CD4-positive, alpha-beta T cell (primary cell): ENCODE measurements at regions not wholly inside any gene's neighbourhood (a gene's known extent, or its start where the extent isn't known, plus 50 kb on each side); places are given as distances from the start of the nearest gene placed in this dataset.

ENCODE experiments used
- ATAC-seq: fragments of 200-7000 bp; cut with Tn5 transposase; one replicate; pipeline ENCODE4 v1.10.0; 2022; ENCODE audit warnings: mild to moderate bottlenecking; ENCODE audit not compliant: poor library complexity
- CTCF ChIA-PET: fragments of 350-600 bp; sonication (Branson Sonifier 250); formaldehyde crosslinking; loops from one replicate; lab custom pipeline; 2021; ENCODE audit warnings: antibody characterized with exemption, inconsistent platforms; lab: Charles Lee
- POLR2A ChIA-PET: fragments of 350-600 bp; sonication (Branson Sonifier 250); formaldehyde crosslinking; loops from one replicate; lab custom pipeline; 2021; ENCODE audit warnings: antibody characterized with exemption, inconsistent platforms; lab: Charles Lee
- DNase-seq, 14 experiments: peaks; one replicate each; pipeline ENCODE4 v3.0.0-alpha.2; 2013 to 2020; ENCODE audit warnings: mixed read lengths in 2 of 14
- H3K27ac ChIP-seq, 2 donors: one replicate each; pipeline versions ENCODE4 v1.5.1 to v1.7.0; 2013; ENCODE audit warnings: low read length in 2 of 2, low read depth in 1 of 2, mild to moderate bottlenecking in 1 of 2
- H3K27me3 ChIP-seq, 2 experiments: 1 replicate in 1 of 2; 2 replicates in 1 of 2; pipeline versions ENCODE4 v1.6.1 to v1.7.0; 2013; ENCODE audit warnings: low read length in 2 of 2, control low read depth in 1 of 2, mild to moderate bottlenecking in 1 of 2, moderate library complexity in 1 of 2; ENCODE audit not compliant: insufficient read depth in 2 of 2, control insufficient read depth in 1 of 2
- H3K36me3 ChIP-seq: one replicate; pipeline ENCODE4 v1.6.1; 2013; ENCODE audit warnings: low read length, control low read depth; ENCODE audit not compliant: insufficient read depth
- H3K4me1 ChIP-seq: one replicate; pipeline ENCODE4 v1.6.1; 2013; ENCODE audit warnings: low read length, control low read depth; ENCODE audit not compliant: insufficient read depth
- H3K4me3 ChIP-seq: one replicate; pipeline ENCODE4 v1.5.1; 2013; ENCODE audit warnings: mild to moderate bottlenecking, low read length, moderate library complexity
- H3K9me3 ChIP-seq, 2 experiments: 1 replicate in 1 of 2; 2 replicates in 1 of 2; pipeline versions ENCODE4 v1.6.1 to v1.7.0; 2013; ENCODE audit warnings: low read length in 2 of 2, mild to moderate bottlenecking in 2 of 2, control low read depth in 1 of 2, moderate library complexity in 1 of 2; ENCODE audit not compliant: control insufficient read depth in 1 of 2, insufficient read depth in 1 of 2
- H3K27ac Mint-ChIP-seq: one replicate; pipeline ENCODE4 v1.8.0; 2020; ENCODE audit warnings: mixed read lengths
- H3K27me3 Mint-ChIP-seq: one replicate; pipeline ENCODE4 v1.8.0; 2021; ENCODE audit warnings: mixed read lengths
- H3K36me3 Mint-ChIP-seq: one replicate; pipeline ENCODE4 v1.8.0; 2021; ENCODE audit warnings: low read depth, mixed read lengths
- H3K4me1 Mint-ChIP-seq: one replicate; pipeline ENCODE4 v1.8.0; 2021; ENCODE audit warnings: low read depth, mixed read lengths
- H3K4me3 Mint-ChIP-seq: one replicate; pipeline ENCODE4 v1.8.0; 2020; ENCODE audit warnings: mild to moderate bottlenecking, mixed read lengths
- H3K9me3 Mint-ChIP-seq: one replicate; pipeline ENCODE4 v1.8.0; 2020; ENCODE audit warnings: mixed read lengths
- intact Hi-C, 2 experiments: fragments of 100-400 bp; cut with DNase I in 1 of 2; cut with micrococcal nuclease in 1 of 2; formaldehyde crosslinking; loops; one replicate each; pipeline versions ENCODE4 v1.15.1 to v1.9.0; 2023 to 2025; cut with DNase I, micrococcal nuclease
- TF ChIP-seq, protein P1 (sequence below): fragments of 200-600 bp; IDR thresholded peaks from one replicate; pipeline ENCODE4 v1.8.0; 2022; ENCODE audit warnings: antibody characterized with exemption, mild to moderate bottlenecking

- Mint-ChIP-seq H3K27me3 (no peaks in the 10 kb centered on the region), H3K27ac (no peak overlapping the region), H3K36me3 (no peaks in the 10 kb centered on the region), H3K4me3 (no peak overlapping the region), H3K9me3 (peaks cover 21% of the 10 kb centered on the region), H3K4me1 (no peaks in the 10 kb centered on the region)
- H3K4me1 ChIP-seq = no peaks in the 10 kb centered on the region
- ChIA-PET CTCF (no interaction called here), POLR2A (no interaction called here)
- intact Hi-C loops = no loop called here
- ATAC-seq = no peak
- no peak for DNase-seq
- H3K4me3 ChIP-seq = no peak overlapping the region
- H3K27me3 ChIP-seq = no peaks in the 10 kb centered on the region
- no peak overlapping the region for H3K27ac ChIP-seq
- H3K9me3 ChIP-seq = peaks cover 0 to 7% of the 10 kb centered on the region in 2 experiments
- TF ChIP-seq, protein P1, sequence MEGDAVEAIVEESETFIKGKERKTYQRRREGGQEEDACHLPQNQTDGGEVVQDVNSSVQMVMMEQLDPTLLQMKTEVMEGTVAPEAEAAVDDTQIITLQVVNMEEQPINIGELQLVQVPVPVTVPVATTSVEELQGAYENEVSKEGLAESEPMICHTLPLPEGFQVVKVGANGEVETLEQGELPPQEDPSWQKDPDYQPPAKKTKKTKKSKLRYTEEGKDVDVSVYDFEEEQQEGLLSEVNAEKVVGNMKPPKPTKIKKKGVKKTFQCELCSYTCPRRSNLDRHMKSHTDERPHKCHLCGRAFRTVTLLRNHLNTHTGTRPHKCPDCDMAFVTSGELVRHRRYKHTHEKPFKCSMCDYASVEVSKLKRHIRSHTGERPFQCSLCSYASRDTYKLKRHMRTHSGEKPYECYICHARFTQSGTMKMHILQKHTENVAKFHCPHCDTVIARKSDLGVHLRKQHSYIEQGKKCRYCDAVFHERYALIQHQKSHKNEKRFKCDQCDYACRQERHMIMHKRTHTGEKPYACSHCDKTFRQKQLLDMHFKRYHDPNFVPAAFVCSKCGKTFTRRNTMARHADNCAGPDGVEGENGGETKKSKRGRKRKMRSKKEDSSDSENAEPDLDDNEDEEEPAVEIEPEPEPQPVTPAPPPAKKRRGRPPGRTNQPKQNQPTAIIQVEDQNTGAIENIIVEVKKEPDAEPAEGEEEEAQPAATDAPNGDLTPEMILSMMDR = no peak
- H3K36me3 ChIP-seq = no peaks in the 10 kb centered on the region
Observed at GRCh38 chr9:11003836-11004235, 391.0 kb upstream of the PTPRD start.

DNA sequence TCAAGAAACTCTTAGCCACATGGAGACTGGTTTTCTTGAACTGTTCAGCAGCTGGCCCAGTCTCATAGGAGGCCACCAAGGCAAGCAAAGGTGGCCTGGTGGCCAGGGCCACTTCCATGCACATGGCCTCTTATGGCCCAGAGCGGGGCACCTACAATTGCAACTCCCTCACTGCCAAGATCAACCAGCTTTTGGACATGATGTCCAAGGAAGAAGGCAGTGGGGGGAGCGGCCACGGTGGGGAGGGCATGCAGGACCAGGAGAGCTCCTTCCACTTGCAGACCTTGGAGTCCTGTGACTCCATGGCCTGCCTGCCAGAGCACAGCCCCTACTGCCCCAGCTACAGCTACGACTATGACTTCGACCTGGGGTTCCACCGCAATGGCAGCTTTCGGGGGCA, 398.9 kb upstream of the PTPRD start:
- Mint-ChIP-seq H3K27me3 (no peaks in the 10 kb centered on the region), H3K4me3 (no peak overlapping the region), H3K27ac (no peak overlapping the region), H3K4me1 (no peaks in the 10 kb centered on the region), H3K9me3 (peaks cover 13% of the 10 kb centered on the region), H3K36me3 (peaks cover 4% of the 10 kb centered on the region)
- Histone ChIP-seq H3K27ac (no peak overlapping the region), H3K9me3 (peaks cover 3 to 23% of the 10 kb centered on the region in 2 experiments), H3K27me3 (no peaks in the 10 kb centered on the region), H3K36me3 (no peaks in the 10 kb centered on the region), H3K4me3 (no peak overlapping the region), H3K4me1 (no peaks in the 10 kb centered on the region)
- DNase-seq (no peak), ATAC-seq (no peak)
- TF ChIP-seq, protein P1 = no peak
- intact Hi-C loops = no loop called here
- CTCF ChIA-PET = no interaction called here
- POLR2A ChIA-PET = no interaction called here

DNA sequence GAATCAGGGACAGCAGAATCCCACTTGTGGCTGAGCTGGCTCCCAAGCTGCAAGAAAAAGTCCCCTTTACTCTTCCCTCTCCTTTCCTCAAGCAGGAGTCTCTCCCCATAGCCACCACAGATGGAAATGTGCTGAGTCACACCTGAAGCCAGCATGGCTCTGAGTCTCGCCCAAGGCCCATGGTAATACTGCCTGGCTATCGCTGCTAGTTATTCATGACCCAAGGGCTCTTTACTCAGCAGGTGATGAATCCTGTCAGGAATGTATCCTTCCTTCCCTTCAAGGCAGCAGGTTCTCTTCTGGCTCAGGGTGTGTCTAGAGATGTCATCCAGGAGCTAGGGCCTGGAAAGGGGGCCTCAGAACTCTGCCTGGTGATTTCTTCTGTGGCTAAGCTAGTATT, 403.3 kb upstream of the PTPRD start:
- TF ChIP-seq, protein P1 = no peak

More for the DNA sequence above, 403.3 kb upstream of the PTPRD start:
- H3K27me3 Mint-ChIP-seq = no peaks in the 10 kb centered on the region
- POLR2A ChIA-PET = no interaction called here
- intact Hi-C loops = no loop called here
- Histone ChIP-seq H3K27ac (no peak overlapping the region), H3K4me3 (no peak overlapping the region), H3K36me3 (no peaks in the 10 kb centered on the region), H3K4me1 (no peaks in the 10 kb centered on the region), H3K9me3 (peaks cover 0 to 22% of the 10 kb centered on the region in 2 experiments), H3K27me3 (no peaks in the 10 kb centered on the region)
- CTCF ChIA-PET = no interaction called here
- H3K4me3 Mint-ChIP-seq = no peak overlapping the region
- no peak overlapping the region for H3K27ac Mint-ChIP-seq
- no peaks in the 10 kb centered on the region for H3K4me1 Mint-ChIP-seq
- ATAC-seq (no peak), DNase-seq (no peak)
- H3K36me3 Mint-ChIP-seq = peaks cover 4% of the 10 kb centered on the region
- peaks cover 15% of the 10 kb centered on the region for H3K9me3 Mint-ChIP-seq
